ENCODE measurements at regions not wholly inside any gene's neighbourhood (a gene's known extent, or its start where the extent isn't known, plus 50 kb on each side); places are given as distances from the start of the nearest gene placed in this dataset.

DNA sequence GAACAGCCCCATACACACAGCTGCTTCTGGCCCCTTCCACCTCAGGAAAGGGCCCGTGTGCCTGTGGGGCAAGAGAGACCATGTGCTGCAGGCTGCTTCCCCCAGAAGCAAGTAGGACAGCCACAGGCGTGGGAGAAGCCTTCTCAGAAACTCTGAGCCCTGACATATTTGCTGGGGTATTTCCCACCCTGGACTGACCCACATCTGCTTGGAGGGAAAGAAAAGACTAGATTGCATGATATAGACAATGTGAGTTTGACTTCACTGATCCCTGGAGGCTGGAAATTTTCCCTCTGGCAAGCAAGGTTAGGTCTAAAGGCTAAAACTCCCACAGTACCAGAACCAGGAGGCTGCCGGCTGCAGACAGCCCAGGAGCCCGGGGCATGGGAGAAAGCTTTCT lies 213.3 kb upstream of the SSTR4 start:
- TF ChIP-seq, protein P1, sequence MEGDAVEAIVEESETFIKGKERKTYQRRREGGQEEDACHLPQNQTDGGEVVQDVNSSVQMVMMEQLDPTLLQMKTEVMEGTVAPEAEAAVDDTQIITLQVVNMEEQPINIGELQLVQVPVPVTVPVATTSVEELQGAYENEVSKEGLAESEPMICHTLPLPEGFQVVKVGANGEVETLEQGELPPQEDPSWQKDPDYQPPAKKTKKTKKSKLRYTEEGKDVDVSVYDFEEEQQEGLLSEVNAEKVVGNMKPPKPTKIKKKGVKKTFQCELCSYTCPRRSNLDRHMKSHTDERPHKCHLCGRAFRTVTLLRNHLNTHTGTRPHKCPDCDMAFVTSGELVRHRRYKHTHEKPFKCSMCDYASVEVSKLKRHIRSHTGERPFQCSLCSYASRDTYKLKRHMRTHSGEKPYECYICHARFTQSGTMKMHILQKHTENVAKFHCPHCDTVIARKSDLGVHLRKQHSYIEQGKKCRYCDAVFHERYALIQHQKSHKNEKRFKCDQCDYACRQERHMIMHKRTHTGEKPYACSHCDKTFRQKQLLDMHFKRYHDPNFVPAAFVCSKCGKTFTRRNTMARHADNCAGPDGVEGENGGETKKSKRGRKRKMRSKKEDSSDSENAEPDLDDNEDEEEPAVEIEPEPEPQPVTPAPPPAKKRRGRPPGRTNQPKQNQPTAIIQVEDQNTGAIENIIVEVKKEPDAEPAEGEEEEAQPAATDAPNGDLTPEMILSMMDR (conservative IDR thresholded peaks at IDR 0.05; ENCODE audit: low read depth, low read length): no peak
- TF ChIP-seq POLR2A (IDR thresholded peaks at IDR 0.05; ENCODE audit: low read depth, low read length) (no peak), USF2 (IDR thresholded peaks at IDR 0.05; ENCODE audit: low read depth, low read length) (no peak)
